Eye (tissue), 1 donor: ENCODE measurements at regions not wholly inside any gene's neighbourhood (a gene's known extent, or its start where the extent isn't known, plus 50 kb on each side); places are given as distances from the start of the nearest gene placed in this dataset.
A peak's percentile ranks its signal among the peaks of the same experiment; 100 is the strongest.
"Not testable (repeated sequence)": the region's sequence is repeated elsewhere in the genome, so short reads cannot be mapped to it uniquely, and the experiment has no call there.

ENCODE experiments used
- DNase-seq: peaks from one replicate; pipeline ENCODE4 v3.0.0-alpha.2; 2015

DNA sequence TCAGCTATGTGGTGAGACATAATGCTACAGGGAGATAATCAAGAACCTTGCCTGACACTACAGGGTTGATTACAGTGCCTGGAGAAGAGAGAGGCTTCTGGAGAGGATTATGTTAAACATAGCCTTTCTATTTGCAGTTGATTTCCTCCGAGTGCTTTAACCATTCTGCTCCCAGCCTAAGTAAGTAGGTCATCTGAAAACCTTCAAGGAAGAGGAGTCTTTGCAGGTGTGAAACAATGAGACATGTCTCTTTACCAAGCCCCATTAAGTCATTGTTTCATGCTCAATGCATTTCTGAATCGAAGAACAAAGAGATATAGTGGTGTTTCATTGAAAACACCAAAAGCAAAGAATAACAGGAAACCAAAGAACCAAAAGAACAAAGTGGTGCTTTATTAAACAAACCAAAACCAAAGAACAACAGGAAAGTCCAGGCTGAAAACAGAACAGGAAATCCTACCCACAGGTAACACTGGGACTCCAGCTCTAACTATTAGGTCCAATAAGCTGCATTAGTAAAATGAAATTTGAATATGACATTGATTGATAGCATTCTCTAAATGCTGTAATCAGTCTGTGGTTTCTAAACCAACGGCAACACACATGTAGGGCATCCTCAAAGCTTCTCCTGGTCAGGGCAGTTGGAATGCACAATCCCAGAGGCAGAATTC is 113.3 kb upstream of the SPATA31D4 start:
- DNase-seq, result peak; percentile 45

DNA sequence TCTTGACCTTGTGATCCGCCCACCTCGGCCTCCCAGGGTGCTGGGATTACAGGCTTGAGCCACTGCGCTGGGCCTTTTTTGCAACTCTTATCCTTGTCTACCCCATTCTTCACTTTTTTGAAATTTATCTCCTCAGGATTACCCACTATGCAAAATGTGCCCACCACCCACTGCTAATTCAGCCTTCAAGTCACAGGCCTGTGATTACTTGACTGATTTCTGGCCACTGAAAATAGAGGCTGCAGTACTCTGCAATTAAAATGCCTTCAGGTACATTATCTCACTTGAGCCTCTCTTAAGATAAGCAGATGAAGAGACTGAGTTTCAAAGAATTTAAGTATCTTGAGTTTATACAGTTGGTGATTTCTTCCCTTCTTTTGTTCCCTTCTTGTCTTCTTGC is 112.4 kb upstream of the SPATA31D4 start:
- DNase-seq, result no peak

DNA sequence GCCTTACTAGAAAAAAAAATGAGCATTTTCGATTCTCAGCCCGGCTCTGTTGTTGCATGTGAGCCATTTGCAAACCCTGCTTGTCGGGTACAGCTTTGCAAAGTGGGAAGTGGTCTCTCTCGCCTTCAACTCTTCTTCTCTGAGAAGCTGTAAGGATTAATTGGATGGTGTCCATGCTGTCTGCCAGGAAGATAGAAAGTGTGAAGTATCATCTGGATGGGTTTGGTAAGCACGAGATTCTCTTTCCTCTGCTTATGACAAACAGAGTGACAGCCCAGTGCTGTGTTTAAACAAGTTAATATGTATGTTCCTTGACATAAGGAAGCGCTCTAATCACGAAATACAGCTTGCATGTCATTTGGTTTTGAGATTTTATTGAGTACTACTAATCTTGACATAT is 109.1 kb upstream of the SPATA31D4 start:
- peak; percentile 41 for DNase-seq

DNA sequence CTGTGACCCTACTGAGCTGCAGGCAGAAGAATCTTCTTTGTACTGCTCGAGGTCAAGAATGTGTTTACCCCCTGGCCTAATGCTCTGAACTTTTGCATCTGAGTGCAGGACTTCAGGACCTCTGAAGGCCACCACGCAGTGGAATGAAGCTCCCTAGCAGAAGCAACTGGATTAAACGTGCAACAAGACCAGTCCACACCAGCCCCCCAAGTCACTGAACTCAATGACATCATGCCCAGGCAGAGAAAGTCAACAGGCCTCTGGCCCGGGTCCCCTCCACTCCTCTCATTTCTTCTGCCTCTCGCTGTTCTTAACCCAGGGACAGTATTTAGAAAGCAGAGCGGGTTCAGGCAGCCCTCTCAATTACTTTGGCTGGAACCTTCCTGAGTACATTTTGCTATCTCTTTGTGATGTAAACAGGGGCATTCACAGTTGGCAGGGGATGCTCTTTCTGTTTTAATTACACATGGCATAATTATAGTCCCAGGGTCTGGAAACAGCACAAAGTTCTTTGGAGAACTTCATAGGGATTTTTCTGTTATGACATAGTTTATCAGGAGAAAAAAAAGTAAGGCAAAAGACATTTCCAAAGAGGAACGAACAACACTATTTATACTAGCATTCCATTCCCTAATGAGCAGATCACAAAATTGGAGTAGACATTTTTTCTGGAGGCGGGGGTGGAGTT is 108.2 kb upstream of the SPATA31D4 start:
- DNase-seq, result peak; percentile 56

DNA sequence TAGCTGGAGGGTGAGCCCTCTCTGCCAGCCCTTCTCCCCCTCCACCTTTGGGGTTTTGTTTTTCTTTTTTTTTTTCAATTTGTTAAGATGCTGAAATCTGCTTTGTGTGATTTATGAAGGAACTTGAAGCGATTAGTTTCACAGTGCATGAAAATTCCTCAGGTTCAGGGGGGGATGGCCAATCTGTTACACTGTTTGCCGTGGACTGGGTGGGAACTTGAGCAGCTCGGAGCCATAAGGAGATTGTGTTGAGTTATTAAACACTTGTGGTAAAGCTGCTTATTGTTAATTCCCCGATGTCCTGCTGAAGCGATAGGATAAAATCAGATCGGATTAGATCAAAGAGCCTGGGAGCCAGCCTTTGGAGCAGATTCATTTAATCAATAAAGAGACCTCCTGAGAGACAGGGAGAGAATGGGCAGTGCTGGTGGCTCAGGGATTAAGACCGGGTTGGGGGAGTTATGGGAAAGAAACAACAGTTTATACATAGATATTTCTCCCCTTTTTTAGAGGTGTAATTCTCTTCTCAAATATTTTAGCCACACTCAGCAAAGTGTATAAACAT is 105.8 kb upstream of the SPATA31D4 start:
- DNase-seq, result peak; percentile 76

DNA sequence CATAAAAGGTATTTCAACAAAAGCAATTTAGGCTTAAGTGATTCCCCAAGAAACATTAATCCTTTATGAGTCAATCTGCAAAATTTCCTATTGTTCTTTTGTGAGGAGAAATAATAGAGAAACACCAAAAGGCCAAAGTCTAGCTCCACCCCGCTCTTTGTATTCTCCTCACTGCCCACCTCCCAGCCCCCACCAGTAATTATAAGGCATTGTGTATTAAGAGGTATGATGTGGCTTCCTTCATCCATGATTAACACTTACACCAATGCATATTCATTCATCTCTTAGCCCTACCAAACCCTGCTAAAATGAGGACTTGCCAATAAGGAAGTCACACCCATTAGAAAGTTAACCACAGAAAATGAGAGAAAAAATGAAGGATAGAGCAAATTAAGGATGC is 105.3 kb upstream of the SPATA31D4 start:
- DNase-seq, result peak; percentile 50

DNA sequence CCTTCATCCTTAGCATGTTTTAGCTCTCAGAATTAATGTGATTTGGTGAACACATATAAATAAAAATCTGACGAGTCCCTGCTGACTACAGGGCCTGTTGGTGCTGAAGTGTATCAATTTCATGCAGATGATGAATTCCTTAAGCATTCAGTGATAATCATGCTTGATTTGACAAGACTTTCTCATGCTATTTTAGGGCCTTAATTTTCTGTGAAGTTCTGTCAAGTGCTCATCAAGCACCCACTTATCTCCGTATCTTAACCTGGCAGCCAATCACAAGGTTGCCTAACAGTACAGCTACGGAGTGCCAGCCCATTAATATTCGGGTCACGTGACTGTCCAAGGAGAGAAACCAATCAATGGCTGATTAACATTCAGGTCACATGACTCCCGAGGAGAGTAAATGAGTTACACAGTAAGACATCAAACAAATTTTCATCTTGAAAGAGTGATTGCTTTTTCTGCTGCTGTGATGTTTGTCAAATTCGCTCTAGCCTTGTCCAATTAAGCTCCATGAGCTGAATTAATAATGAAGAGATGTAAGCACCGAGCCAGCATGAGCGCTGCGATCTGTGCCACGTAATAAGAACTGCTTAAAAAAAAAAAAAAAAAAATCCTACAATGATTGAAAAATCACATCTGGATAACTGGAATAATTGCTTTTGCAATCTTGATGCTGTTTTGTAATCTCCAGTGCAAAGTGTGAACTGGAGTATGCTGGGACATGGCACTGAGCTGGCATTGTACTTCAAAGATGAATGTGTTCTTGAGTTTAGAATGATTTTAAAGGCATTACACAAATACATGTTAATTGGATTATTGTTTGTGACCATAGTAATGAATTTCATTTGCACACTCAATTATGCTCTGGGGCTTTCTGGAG is 104.3 kb upstream of the SPATA31D4 start:
- peak; percentile 80 for DNase-seq

DNA sequence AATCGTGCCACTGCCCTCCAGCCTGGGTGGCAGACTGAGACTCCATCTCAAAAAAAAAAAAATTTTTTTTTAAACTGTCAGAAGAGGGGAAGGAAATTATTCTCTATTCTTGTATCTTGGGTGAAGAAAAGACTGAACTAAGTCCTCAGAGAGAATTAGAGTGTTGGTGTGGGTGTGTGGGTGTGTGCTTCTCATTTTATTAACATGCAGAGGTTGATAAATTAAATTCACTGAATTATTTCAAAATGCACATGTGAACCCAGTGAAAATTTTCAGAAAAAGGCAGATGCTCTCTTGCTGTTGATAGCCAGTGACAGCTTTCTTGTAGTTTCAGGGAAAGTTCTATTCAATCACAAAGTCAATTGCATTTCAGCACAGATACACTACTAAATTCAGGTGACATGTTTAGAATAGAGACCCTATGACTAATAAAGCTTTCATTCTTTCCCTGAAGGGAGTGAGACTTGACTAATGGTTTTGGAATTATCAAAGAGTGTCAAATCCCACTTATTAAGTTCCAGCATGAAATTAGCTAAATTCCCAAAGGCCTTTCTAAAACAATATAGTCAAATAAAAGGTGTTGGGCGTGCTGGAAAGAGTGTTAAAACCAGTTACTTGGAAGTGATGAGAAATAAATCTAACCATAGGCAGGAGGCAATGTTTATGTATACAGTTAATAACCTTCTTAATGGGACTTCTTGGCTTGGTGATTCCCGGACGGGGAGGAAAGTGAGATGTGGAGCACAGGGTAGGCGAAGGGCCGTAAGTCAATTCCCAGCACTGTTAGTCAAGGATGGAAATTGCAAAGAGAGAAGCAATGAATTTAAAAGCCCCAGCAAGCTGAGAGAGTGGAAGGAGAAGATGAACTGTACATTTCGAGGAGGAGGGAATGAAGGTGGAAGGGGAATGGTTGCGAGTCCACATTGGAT is 103.2 kb upstream of the SPATA31D4 start:
- DNase-seq, result no peak

DNA sequence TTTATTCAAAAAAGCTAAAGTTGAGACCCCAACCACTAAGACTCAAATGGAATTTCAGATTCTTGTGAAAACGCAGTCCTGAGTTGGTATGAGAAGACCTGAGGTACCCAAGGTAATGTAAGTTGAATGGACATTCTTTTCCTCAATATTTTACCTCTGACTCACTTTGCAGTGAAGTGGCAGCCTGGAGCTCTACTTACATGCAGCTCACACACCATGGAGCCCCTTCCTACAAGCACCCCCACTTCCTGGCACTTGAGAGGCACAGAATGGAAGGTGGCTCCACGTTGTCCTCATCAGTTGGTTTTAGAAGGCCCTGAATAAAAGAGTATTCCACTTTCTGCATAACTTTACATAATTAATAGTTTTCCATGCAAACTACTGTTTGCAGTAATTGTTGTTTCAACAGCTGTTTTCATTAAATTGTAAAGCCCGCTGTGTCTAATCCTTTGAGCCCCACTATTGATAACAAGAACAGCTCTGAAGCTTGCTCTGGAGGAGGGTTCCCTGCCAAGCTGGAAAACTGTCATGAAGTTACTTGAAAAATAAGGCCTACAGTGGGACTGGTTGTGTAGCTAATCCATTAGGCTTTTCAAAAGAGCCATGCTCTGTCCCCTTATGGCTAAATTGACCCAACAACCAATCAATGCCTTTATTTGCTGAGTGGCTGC is 102.2 kb upstream of the SPATA31D4 start:
- DNase-seq, result peak; percentile 30

DNA sequence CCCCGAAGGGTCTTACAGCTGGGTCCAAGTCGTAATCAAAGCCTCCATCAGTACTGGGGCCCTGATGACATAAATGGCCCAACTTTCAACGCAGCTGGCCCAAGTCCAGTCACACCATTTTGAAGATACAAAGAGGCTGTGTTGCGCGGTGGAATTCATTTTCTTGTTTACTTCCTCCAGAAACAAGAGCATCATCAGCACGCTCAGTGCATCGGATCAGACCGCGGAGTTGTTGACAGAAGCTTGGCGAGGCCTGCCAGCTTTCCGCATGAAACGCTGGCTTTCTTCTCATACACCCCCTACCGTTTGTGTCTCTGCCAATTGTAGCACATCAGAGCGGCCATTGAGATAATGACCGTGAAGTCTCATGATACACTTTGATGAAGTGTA is 101.7 kb upstream of the SPATA31D4 start:
- DNase-seq, result peak; percentile 84

DNA sequence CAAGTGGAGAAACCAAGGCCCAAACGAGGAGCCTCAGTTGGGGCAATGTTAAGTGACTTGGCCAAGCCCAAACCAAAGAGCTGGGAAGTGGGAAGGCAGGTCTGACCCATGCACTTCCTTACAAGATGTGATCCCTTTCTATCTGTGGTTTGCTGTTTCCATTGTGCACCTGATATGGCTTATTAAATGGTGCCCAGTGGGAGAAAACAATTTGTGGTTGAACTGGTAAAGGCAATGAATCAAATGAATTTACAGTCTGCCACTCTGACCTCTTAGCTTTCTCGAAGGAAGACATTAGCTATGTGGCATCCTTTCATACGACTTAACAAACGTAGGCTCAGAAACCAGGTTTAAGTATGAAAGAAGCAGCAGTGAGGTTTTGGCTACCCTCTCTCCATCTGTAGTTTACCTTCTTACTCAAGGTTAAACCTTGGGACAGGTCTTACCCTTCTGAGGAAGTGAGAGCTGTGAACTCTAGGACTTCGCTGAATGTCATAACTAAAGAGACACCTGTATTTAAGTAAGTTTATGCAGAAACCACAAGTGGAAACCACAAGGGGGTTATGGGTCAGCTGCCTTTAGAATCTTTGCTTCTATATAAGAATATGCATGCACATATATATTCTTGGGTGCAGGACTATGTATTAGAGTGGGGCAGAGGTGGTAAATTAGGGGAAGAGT is 100.5 kb upstream of the SPATA31D4 start:
- DNase-seq, result no peak

DNA sequence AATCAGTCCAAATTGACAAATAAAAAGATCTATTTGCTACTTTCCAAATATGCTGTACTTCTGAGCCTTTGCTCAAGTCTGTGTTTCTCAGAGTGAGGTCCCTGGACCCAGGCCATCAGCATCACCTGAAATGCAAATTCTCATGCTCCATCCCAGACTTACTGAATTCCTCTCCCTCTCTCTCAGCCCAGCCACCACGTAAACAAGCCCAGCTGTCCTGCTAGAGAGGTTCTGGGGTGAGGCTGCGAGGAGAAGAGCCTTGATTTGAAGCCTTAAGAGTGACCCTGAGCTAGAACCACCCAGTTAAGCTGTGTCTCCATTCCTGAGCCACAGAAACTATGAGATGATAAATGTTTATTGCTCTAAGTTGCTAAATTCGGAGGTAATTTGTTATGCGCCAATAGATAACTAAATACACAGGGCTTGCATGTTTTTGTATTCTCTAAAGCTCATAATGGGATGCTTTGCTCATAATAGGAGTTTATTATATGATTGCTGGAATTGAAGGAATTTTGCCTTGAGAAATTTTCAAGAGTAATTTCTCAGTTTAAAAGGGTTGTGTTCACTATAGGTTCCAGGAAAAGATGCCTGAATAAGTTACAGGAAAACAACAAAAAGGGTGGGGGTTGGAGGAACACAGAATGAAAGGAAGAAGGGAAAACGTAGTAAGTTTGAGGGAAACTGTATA is 98.9 kb upstream of the SPATA31D4 start:
- no peak for DNase-seq

DNA sequence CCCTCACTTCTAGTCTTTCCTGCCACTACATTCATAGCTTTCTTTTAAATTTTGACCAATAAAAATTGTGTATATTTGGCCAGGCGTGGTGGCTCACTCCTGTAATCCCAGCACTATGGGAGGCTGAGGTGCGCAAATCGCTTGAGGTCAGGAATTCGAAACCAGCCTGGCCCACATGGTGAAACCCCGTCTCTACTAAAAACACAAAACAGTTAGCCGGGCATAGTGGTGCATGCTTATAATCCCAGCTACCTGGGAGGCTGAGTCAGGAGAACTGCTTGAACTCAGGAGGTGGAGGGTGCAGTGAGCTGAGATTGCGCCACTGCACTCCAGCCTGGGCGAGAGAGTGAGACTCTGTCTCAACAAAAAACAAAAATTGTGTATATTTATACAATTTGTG is 97.8 kb upstream of the SPATA31D4 start:
- DNase-seq, result not testable (repeated sequence)

DNA sequence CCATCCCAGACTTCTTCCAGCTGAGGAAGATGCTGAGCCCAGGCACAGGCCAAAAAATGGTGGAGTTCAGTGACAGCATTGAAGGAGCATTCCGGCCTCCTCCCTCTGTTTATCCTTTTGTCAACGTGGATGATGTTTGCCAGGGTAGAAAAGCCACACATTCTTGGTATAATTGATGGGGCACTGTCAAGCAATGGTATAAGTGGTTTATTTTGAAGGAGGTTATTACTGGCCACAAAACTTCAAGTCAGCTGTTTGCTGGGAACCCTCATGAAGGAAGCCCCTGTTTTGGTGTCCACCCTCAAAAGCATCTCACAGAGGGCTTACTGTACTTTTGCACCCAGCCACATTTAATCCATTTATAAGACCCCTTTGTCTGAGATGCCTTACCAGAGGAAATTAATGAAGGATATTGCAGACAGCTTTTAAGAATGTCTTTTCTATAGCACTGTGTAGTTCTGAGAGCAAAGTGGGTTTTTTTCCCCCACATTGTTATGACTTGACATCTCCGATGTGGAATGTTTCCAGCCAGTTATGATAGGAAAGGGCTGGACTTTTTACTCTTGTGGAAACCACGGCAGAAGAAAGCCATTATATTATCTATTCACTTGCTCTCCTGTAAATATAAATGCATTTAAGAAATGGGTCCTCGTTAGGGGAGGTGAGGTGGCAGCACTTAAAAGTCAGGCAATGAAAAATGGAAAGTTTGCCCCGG is 95.5 kb upstream of the SPATA31D4 start:
- peak; percentile 54 for DNase-seq

DNA sequence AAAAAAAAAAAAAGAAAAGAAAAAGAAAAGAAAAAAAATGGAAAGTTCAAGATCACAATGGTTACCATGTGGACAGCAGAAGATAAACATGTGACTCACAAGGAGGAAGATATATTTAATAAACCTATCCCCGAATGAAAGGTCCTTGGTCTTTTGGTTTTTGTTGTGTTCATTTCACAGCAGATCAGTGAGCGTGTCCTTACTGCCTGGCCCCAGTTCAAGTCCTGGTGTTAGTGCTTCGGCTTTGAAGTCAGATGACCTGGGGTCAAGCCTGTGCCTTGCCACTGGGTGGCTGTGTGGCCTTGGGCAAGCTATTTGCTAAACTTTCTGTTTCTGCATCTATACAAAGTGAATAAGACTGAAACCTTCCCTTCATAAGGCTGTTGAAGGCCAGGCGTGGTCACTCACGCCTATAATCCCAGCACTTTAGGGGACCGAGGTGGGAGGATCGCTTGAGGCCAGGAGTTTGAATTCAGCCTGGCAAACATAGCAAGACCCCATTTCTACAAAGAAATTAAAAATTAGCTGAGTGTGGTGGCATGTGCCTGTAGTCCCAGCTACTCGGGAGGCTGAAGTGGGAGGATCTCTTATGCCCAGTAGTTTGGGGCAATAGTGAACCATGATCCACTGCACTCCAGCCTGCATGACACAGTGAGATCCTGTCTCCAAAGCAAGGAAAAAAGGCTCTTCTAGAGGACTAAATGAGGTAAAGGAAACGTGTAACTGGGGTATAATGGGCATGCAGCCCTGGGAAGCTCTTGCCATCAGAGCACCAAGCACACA is 94.5 kb upstream of the SPATA31D4 start:
- no peak for DNase-seq

DNA sequence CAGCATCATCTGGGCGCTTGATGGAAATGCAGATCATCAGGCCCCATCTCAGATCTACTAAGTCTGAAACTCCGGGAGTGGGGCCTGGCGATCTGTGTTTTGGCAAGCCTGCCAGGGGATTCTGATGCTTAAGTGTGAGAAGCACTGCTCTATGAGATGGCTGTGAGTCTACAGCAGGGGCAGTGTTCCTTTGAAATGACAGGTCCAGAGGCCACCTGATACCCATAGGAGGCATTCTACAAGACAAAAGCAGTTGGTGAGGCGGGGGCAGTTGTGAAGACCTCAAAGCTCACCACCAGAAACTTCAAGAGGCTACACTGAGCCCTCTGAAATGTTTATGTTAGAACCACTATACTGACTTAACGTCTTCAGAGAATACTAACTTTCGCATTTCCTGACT is 86.9 kb upstream of the SPATA31D4 start:
- no peak for DNase-seq

DNA sequence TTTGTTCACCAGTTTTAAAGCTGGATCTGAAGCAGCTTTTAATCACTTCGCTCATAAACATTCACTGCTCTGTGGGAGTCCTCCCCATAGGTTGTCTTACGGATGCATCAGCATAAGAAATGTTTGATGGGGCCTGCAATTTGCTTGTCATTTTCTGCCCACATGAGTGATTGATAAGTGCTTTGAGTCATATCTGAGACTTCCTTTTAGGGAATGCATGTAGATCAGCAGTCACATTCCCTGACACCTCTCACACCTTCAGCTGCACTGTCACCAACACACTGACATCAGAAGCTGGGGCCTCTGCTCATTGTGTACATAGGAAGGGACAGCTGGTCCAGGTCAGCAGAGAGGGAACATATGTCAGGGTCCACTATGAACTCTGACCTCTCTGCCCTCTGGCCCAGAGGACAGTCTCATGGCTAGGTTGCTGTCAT is 84.1 kb upstream of the SPATA31D4 start:
- no peak for DNase-seq

DNA sequence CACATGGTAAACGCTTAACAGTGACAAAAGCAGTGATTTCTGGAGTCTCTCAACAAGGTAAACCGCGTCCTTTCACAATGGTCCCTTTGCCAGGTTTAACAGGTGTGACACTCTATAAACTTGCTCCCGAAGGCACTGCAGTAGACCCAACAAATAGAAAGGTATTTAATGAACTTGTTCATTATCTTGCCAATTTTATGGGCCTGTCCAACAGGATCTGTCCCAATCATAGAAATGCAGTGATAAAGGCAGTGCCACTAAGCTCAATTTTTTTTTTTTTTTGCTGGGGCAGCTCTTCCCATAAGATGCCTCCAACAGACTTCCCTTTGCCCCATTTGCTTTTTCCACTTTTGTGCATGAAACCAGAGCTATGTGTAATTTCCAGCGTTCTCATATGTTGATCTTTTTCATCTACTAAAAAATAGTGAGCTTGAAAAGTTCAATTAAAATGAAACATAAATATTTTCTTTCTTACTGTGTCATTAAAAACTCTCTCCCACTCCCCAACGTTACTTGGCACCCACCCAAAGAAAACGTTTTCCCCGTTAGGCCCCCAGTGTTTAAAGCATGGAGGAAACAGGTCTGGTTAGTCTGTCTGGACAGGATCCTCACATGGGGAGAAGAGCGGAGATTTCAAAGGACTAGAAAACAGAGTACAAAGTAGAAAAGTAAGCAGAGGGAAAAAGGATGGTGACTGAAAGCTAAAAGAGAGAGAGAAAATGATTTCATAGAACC is 80.9 kb upstream of the SPATA31D4 start:
- DNase-seq, result peak; percentile 47
